ENCODE measurements at regions not wholly inside any gene's neighbourhood (a gene's known extent, or its start where the extent isn't known, plus 50 kb on each side); places are given as distances from the start of the nearest gene placed in this dataset.

DNA sequence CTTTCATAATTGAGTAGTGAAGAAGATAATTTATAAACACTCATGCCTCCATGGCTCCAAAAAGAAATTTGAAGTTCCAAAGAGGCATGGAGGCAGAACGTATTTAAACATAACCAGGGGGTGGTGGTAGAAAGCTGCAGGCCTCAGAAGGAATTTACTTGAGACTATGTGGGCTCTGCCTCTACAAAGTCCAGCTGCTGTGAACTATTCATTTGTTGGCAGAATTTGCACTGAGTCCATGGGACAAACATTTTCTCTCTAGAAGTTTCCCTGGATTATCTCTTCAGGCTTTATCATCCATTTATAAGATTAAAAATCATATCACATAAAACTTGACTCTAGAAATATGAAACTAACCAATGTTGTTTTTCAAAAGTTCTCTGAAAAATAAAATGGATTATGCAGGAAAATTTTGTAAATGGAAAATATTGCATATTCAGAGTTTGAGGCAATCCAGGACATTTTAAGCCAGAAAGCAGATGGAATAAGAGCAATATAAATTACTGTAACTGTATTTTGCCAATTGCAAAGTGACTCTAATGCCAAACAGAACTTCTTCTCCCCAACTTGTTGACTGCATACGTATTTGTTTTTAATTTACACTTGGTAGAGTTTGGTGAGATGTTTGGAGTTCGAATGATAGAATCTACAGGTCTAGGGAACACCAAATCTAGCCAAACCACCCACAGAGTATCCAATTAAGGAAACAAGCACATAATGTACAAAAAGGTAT is 258.2 kb downstream of the ENC1 start:
- DNase-seq (ENCODE audit: low spot score), result no peak

DNA sequence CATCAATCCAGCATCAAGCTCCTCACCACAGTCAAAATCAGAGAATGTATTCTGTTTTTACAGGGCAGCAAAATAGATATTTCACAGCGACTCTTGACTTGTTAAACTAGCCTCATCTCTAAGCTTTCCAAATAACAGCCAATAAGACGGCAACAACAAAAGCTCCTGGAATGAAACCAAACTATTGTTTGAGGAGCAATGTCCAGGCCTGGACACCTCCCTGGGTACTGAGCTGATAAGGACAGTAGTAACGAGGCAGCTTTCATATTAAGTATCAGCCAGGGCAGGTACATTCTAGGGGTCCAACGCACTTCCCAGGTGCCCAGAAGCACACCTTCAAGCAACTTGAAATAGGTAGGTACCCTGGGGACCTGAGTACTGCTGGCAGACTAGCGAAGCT is 260.3 kb downstream of the ENC1 start:
- DNase-seq (ENCODE audit: low spot score), result no peak

DNA sequence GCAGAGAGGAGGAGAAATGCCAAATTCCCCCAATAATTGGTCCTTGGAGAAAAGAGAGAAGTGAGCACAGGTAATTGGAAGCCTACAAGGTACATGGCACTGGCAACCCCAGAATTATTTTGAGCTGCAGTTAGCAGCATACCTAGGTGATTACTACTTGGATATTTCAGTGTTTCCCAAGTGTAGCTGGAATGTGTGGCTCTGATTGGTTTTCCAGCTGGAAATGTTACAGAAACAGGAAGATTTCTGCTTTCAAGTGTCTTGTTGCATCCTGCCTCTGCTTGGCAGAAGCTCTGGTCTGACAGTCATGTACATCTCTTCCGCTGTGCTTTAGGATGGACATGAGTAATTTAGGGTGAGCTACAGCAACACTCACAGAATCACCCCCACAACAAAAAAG is 262.1 kb downstream of the ENC1 start:
- no peak for DNase-seq (ENCODE audit: low spot score)

DNA sequence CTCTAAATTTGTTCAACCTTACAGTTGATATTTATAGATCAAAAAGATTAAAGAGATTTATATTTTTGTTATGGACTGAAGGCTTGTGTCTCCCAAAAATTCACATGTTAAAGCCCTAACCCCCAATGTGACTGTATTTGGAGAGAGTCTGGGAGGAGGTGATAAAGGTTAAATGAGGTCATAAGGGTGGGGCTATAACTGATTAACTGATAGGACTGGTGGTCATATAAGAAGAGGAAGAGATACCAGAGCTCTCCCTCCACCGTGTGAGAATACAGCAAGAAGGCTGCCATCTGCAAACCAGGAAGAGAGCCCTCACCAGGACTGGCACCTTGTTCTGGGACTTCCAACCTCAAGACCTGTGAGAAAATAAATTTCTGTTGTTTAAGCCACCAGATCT is 264.3 kb downstream of the ENC1 start:
- DNase-seq (ENCODE audit: low spot score), result no peak

DNA sequence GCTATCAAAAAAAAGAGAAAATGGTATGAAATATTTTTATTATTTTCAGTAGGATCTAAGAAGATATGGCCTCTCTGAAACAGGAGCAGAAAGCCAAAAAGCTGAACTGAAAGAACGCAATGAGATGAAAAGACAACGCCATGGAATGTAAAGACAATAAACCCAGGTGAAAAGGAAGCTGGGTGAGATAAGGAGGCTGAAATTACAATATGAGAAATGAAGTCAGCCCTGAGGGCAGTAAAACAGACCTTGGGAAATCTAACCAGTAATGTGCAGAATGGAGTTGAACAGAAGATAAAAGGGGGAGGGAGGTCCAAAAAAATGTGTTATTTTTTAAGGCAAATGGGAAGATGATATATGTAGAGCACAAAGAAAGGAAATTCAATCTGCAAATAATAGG is 265.3 kb downstream of the ENC1 start:
- DNase-seq (ENCODE audit: low spot score), result no peak

DNA sequence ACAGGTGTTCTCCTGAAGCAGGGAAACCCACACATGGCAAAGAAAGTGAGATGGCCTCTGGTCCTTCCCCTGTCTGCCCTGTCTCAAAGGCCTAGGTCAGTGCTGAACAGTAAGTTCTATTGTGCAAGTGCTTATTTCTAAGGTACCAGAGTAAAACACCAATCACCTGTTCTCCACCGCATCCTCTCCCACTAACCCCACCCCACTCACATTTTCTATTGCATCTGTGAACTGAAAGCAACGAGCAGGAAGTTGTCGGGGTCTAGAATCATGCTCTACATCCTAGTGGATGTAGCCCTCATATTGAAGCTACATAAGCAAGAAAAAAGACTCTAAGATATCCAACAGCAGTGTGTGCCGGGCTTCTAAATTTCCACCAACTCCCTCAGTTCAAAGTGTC is 265.9 kb downstream of the ENC1 start:
- no peak for DNase-seq (ENCODE audit: low spot score)

DNA sequence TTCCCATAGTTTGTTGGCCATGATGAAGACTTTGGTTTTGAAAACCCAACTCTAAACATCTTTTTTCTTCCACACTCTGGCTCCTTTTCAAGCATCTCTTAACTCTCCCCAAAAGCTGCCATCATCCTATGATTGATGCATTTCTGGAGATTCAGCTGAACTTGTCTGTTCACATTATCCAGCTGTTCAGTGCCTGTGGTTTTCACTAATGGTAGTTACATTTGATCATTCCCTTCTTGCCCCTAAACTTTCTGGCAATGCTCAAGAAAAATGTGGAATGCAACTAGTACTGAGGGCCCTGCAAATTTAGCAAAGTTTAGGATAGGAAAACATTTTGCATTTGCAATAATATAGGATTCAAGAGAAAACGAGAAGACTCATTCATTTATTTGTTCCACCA is 267.5 kb downstream of the ENC1 start:
- DNase-seq (ENCODE audit: low spot score), result no peak

DNA sequence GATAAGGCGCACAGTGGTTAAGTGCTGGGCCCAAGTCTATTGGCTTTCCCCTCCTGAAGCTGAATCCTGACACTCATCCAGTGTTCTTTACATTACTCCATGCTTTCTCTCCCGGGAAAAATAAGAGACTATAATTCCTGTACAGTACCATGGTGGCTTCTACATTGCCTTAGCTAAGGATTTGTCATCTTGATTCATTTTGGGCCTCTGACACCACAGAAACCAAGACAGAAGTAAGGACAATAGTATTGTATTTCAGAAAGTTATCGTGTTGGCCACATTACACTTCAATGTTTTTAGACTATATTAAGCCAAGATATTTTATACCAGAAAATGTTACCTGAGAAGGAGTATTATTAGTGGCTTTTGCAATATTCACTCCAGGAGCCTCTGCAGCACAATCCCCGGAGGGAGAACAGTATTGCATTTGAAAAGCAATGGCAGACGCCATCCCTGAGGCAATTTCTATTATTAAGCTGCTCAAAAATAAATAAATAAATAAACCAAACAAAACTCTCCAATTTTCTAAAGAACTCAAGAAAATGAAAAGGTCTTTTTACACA is 267.9 kb downstream of the ENC1 start:
- no peak for DNase-seq (ENCODE audit: low spot score)

DNA sequence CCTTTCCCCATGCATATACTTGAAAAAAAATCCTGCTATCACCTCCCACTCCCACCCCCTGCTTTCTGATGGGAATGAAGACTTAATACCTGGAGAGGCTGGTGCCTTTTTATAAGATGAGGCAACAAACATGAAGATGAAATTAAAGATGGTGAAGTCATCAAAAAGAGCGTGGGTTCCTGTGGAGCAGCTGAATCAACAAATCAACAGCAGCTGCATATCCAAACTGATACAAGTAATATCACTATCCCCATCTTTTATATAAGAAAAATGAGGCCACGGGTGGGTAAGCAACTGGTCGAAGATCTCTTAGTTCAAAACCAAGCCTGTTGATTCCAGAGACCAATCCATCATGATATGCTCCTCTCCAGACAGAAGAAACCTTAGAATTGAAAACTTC is 268.5 kb downstream of the ENC1 start:
- no peak for DNase-seq (ENCODE audit: low spot score)

DNA sequence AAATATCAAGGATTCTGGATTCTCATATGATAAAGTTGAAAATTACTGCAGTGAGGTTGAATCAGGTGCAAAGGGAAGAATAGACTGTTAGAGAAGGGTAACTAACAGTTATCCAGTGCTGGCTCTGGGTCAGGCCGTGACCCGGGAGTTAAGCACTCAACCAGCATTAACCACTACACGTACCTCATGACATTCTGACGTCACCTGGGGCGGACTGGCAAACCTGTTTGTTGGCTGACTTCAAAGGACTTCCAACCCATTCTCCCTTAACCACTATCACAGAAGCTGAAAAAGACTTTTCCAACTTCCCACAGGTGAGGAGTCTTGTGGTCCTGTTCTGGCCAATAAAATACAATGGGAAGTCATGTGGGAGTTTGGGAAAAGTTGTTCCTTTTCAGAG is 268.9 kb downstream of the ENC1 start:
- no peak for DNase-seq (ENCODE audit: low spot score)

DNA sequence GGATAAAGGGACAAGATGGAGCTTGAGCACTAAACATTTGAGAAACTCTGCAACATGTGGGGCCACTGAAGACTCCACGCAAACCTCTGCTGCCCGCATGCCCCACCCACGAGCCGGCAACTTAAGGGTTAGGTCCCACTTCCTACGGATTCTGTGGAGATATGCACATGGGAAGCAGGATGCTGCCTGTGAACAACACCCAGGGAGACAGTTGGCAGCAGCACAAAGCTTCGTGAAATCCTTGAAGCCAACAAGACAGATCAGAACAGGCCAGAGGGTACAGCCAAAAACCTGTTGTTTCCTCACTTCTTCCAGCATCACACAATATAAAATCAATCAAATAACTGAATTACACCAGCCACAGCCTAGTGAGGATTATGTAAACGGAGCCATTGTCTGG is 270.4 kb downstream of the ENC1 start:
- DNase-seq (ENCODE audit: low spot score), result no peak

DNA sequence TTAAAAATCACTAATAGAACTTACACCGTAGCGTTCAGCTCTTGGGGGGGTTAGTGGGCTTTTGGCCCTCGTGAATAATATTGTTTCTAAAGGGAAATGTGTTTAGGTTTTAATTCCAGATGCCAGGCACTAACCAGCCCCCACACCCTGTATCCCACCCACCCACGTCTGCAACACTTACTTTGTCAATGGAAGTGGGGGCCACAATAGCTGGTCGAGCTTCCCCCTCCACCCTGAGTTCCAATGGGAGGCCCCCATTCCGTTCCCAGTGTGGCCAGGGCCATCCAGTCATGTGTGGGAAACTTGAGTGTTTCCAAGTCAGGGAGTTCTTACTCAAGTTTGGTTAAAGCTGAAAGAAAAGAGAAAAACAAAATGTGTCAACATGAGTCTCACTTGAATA is 271.4 kb downstream of the ENC1 start:
- DNase-seq (ENCODE audit: low spot score), result no peak

DNA sequence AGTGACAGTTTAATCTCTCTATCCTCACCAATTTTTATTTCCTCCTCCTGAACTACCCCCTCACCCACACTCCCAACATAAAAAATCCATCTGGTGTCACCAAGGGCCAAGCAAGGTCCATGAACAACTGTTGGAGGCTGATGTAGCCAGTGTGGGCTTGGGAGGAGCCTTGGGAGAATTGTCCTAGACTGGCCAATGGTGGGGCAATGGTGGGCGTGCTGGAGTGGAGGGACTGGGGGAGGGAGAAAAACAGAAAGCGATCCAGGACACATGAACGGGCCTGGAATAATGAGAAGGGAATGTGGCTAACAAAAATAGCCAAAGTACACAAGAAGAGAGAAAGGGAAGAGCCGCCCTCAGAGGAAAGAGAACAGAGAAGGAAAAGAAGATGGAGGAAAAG is 272.6 kb downstream of the ENC1 start:
- DNase-seq (ENCODE audit: low spot score), result no peak

DNA sequence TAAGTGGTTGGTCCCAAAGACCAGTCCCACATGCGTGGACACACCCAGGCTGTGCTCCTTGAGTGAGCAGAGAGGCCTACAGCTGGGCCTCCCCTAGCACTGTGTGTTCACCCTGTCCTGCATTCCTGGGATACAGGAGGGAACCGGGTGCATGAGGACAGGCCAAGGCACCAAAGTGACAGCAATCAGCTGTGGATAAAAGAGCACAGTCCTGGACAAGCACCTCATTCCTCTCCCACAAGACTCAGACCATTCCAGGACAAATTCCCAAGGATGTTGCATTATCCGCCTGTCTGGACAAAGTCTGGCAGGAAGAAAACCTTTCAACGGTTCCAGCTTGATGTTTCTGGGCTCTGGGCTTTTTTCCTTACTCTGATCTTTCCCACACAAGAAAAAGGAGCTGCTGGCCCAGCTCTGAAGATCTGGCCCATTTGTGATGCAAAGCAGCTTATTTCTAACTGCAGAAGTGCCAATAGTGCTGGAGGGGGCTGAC is 273.2 kb downstream of the ENC1 start:
- peak; percentile 35 for DNase-seq (ENCODE audit: low spot score)

DNA sequence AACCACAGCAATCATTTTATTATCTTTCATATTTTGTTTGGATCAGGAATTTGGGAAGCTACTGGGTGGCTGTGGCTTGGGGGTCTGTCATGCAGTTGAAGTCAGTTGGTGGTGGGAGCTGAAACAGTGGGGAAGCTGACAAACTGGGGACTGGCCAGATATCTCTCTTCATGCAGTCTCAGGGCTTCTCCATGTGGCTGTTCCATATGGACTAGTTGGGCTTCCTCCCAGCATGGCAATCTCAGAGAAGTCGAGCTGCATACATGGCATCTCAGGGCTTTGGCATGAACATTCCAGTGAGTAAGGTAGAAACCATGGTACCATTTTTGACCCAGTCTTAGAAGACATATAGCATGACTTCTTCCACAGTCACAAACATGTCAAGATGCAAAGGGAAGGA is 274.8 kb downstream of the ENC1 start:
- DNase-seq (ENCODE audit: low spot score), result no peak

DNA sequence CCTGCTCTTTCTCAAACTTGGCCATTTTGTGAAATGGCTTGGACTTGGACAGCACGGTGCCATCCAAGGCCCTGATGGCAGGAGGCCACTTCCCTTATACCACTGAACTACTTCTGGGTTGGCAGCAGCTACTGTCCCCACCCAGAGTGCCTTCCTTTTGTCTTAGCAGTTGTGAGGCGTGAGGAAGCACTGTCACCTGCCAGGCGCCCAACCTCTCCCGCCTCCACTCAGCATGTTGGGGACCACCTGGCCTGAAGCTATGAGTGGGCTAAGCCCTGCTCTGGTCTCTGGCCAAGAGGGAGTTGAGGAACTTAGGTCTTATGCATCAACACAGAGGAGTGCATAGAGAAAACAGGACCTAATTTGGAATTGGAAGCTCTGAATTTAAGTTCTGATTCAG is 276.0 kb downstream of the ENC1 start:
- no peak for DNase-seq (ENCODE audit: low spot score)

DNA sequence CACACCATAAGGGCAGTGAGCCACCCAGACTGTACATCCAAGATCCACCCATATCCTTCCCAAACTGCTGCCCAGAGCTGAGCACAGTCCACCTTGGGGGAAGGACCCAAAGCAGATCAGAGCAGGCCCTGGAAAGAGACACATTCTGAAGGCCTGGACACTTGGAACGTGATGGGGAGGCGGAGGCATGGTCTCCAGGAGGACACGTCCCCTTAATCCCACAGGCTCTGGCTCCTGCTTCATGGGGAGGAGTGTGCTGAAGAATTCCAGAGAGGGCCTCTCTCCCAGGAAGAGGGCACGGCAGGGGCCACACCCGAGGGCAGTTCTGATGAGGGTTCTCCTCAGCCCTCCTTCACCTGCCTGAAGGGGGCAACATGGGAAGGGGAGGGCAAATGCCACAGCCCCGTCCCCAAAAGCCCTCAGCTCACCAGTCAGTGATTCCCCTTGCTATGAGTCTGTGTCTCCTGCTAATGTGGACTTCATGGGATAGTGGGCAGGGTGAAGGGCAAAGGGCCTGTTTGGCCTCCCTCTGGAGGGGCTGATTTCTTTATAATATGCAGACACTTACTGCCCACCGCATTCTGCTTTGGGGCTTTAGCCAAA is 276.8 kb downstream of the ENC1 start:
- no peak for DNase-seq (ENCODE audit: low spot score)

DNA sequence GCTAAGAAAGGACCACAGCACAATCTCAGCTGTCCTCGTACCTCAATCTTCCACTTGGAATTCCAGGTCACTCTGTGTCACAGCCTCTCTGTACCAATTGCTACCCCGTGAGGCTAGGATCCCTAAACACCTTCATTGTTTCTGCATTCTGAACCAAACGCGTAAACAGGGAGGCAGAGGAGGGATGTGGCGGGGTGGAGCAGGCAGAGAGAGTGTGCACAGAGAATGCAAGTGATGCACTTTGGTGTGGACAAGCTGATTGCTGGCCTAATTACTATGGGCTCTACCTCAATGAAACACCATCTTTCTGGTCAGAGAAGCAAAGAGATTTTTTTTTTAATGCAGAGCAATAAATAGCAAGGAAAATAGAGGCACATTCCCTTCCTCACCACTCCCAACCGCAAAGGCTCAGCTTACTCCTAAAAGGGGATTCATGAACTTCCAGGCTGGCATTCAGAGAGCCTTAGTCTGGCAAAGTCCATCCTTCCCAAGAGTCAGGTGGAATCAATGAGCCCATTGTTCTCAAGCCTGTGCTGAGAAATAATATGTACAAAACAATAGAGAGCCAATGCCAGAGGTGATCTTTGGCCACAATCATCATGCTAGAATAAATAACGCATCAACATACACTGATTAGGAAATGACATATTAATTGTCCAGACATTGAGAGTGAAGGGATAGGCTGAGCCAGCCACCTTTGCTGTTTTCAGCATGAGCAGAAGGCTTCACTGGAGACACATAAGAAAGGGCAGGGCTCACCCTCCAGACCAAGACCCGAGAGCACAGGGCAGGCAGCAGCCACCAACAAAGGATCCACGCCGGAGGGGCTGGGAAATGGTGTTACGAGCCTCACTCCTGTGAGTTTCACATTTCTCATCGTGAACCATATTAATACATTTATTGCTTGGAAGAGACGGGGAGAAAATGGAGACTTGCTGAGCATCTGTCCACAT is 278.8 kb downstream of the ENC1 start:
- DNase-seq (ENCODE audit: low spot score), result peak; percentile 70

DNA sequence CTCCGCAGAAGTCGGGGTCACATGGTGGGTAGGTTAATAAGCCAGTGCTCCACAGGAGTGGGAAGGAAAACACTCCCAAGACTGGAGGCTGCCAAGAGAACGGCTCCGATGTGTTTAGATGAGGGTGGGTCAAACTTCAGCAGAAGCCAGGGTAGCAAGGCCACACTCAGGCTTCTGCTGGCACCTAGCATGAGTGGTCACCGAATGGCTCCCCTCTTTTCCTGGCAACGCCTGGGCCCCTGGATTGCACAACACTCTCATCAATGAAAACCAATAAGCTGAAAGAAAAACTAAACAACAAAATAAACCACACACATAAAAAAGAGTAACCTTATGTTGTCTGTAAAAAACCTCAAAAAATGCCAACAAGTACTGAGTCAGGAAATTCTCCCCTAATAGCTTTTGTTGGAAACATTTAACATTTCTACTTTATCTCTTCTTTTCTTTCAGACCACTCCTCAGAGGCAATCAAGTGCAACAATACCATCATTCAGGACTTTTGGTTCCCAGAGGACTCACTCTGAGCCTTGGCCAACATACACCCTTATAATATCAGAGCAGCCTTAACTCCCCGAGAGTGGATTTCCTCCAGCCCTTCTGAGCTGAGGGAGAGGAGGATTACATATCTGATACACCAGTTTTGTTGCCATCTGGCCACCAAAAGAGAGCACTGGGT is 279.9 kb downstream of the ENC1 start:
- no peak for DNase-seq (ENCODE audit: low spot score)

DNA sequence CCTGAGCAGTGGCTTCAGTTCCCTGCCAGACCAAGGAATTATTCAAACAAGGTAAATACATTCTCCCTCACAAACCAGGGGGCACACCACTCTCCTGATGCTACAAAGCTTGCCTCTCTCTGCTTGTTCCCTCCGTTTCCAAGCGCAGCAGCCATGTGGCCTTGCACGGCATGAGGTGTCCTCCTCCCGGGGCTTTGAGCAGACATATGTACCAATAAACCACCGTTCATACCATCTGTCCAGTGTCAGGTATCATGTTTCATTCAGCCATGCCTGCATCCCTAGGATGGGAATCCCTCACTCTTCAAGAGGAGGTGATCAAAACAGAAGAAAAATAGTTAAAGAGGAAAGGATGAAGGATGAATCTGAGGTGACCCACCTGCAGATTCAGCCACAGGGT is 282.7 kb downstream of the ENC1 start:
- no peak for DNase-seq (ENCODE audit: low spot score)

DNA sequence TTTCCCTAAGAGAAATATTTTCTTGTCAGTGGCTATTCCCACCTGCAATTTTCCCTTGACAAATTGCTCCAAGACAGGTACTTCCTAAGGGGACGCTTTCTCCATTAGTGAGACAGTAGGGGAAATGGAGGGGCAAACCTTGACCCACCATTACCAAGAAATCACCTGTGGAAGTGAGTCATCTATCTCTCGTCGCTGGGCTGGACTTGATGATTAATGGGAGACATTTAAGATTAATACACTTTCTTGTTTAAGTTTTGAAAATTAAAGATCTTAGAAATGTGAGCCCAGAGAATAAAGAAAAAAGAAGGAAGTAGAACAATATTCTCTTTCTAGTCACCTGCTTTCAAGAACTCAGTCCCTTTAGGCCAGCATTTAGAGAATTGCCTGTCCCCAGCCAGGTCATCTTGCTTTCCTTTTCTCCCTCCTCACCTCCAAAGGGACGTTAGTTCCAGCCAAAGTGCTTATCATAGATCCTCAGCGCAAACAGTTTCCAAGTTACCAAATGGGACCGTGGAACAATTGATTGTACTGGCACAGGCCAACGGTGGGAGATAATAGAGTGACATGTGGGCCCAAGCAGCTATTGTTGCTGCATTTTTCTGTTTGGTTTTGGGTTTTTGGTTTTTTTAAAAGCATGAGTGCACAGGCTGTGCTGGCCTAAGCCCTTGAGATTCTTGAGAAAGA is 284.4 kb downstream of the ENC1 start:
- no peak for DNase-seq (ENCODE audit: low spot score)
